ENCODE measurements at regions not wholly inside any gene's neighbourhood (a gene's known extent, or its start where the extent isn't known, plus 50 kb on each side); places are given as distances from the start of the nearest gene placed in this dataset.

Small RNA genes lying in the stretch of these regions (small RNA-seq; reads per million reads assigned to genes)
- gene RNU4ATAC10P (0 reads per million in 2 experiments), gene RNU4ATAC5P (0 to 0.06 reads per million in 2 experiments), gene RNU6-592P (0 reads per million in 2 experiments)

All from NCI-H460 (cell line).